Gastroesophageal sphincter (tissue), 4 donors: ENCODE measurements at regions not wholly inside any gene's neighbourhood (a gene's known extent, or its start where the extent isn't known, plus 50 kb on each side); places are given as distances from the start of the nearest gene placed in this dataset.

Experiments used
- ATAC-seq: fragments of 150-250 bp; one replicate; pipeline ENCODE4 v1.9.1; 2016; ENCODE audit warnings: mild to moderate bottlenecking, moderate library complexity
- H3K27ac ChIP-seq, 4 donors: fragments of 200-600 bp; sonication (generic) in 3 of 4; 1 replicate in 3 of 4; 2 replicates in 1 of 4; pipeline ENCODE4 v1.5.1; 2016 to 2019
- H3K27me3 ChIP-seq: fragments of 200-600 bp; sonication (generic); one replicate; pipeline ENCODE4 v1.5.1; 2019
- H3K36me3 ChIP-seq, 2 donors: fragments of 200-600 bp; sonication (generic); one replicate each; pipeline ENCODE4 v1.5.1; 2019; ENCODE audit warnings: control low read depth in 1 of 2
- H3K4me1 ChIP-seq, 3 donors: fragments of 200-600 bp; sonication (generic); 1 replicate in 2 of 3; 2 replicates in 1 of 3; pipeline ENCODE4 v1.5.1; 2016 to 2019; ENCODE audit warnings: control low read depth in 2 of 3
- H3K4me3 ChIP-seq, 2 donors: fragments of 200-600 bp; sonication (generic); one replicate each; pipeline ENCODE4 v1.5.1; 2019; ENCODE audit warnings: mild to moderate bottlenecking in 1 of 2, moderate library complexity in 1 of 2
- H3K9me3 ChIP-seq, 3 donors: fragments of 200-600 bp; sonication (generic); one replicate each; pipeline ENCODE4 v1.5.1; 2017 to 2019; ENCODE audit warnings: control low read depth in 2 of 3
- EP300 ChIP-seq: sonication (generic); formaldehyde crosslinking; IDR thresholded peaks from one replicate; pipeline ENCODE4 v1.6.1; 2017; ENCODE audit warnings: antibody characterized with exemption, mild to moderate bottlenecking
- POLR2A ChIP-seq, 2 donors: fragments of 450-650 bp; IDR thresholded peaks; one replicate each; pipeline ENCODE4 v1.6.1; 2017; ENCODE audit warnings: antibody characterized with exemption in 2 of 2, mild to moderate bottlenecking in 2 of 2, moderate library complexity in 1 of 2
- POLR2AphosphoS5 ChIP-seq: sonication (generic); formaldehyde crosslinking; IDR thresholded peaks from one replicate; pipeline ENCODE4 v1.6.1; 2017; ENCODE audit warnings: antibody characterized with exemption
- WGBS, 2 donors: methylation state at CpG; one replicate each; pipeline ENCODE4 v1.1.5; 2018; ENCODE audit warnings: low coverage in 1 of 2; 5-methylcytosine and 5-hydroxymethylcytosine counted together
- TF ChIP-seq, protein P1 (sequence below), 4 experiments: fragments of 200-600 bp in 2 of 4; fragments of 450-650 bp in 2 of 4; sonication (generic) in 1 of 4; IDR thresholded peaks; one replicate each; pipeline ENCODE4 v1.5.1; 2017 to 2019; ENCODE audit warnings: antibody characterized with exemption in 4 of 4, mild to moderate bottlenecking in 2 of 4, moderate library complexity in 2 of 4

- no peak for ATAC-seq
- Histone ChIP-seq H3K4me3 (no peak overlapping the region), H3K27me3 (no peaks in the 10 kb centered on the region), H3K9me3 (no peaks in the 10 kb centered on the region), H3K27ac (no peak overlapping the region), H3K4me1 (peaks cover 0 to 6% (median 0%) of the 10 kb centered on the region in 3 donors), H3K36me3 (no peaks in the 10 kb centered on the region)
- no peak for TF ChIP-seq POLR2A (IDR thresholded peaks at IDR 0.05)
- TF ChIP-seq, protein P1, sequence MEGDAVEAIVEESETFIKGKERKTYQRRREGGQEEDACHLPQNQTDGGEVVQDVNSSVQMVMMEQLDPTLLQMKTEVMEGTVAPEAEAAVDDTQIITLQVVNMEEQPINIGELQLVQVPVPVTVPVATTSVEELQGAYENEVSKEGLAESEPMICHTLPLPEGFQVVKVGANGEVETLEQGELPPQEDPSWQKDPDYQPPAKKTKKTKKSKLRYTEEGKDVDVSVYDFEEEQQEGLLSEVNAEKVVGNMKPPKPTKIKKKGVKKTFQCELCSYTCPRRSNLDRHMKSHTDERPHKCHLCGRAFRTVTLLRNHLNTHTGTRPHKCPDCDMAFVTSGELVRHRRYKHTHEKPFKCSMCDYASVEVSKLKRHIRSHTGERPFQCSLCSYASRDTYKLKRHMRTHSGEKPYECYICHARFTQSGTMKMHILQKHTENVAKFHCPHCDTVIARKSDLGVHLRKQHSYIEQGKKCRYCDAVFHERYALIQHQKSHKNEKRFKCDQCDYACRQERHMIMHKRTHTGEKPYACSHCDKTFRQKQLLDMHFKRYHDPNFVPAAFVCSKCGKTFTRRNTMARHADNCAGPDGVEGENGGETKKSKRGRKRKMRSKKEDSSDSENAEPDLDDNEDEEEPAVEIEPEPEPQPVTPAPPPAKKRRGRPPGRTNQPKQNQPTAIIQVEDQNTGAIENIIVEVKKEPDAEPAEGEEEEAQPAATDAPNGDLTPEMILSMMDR (IDR thresholded peaks at IDR 0.05): no peak
- TF ChIP-seq EP300: no peak
- no peak for TF ChIP-seq POLR2AphosphoS5
- 43 to 44% methylated on average over 6 of the region's 6 CpGs for WGBS, 2 donors
Observed at GRCh38 chr18:40431071-40431985, 1523.7 kb upstream of the PIK3C3 start.

DNA sequence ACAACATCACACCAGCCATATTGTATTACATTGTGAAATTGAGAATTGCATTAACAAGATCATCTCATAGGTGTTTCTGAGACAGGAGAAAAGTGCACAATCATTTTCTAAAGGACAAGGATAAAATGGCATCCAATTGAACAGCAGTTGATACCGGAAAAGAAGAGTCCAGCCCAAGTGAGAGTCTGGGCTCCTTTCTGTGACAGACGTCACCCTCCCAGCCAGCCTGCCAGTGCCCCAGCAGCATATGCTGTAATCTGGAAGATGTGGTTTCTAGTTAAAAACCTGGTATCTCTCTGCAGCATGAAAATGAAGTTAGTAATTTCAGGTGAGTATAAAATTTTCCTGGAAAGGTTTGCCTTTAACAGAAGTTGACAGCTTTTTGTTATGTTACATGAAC, 1531.7 kb upstream of the PIK3C3 start:
- no peak for ATAC-seq
- 40 to 81% methylated on average over 2 of the region's 2 CpGs for WGBS, 2 donors
- no peak for TF ChIP-seq EP300
- no peak for TF ChIP-seq POLR2A (IDR thresholded peaks at IDR 0.05)
- no peak for TF ChIP-seq POLR2AphosphoS5
- TF ChIP-seq, protein P1 (IDR thresholded peaks at IDR 0.05): no peak
- Histone ChIP-seq H3K4me3 (no peak overlapping the region), H3K4me1 (no peaks in the 10 kb centered on the region), H3K9me3 (no peaks in the 10 kb centered on the region), H3K36me3 (no peaks in the 10 kb centered on the region), H3K27ac (no peak overlapping the region), H3K27me3 (no peaks in the 10 kb centered on the region)

DNA sequence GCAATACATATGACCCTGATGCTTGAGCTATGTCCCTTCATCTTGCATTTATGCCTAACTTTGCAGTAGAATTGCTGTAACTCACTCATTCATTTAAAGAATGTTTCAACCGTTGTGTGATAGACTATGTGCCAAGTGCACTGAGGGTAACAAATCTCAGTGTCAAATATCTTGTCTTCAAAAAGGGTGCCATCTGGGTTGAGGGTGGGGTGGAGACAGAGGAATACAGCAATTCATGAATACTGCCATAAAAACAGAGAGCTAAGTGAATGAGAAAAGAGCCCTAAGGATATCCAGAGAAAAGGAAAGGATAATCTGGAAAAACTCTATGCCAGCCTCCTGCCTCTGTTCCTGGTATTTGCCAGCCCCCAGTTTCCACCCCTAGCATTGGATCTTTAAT, 1534.4 kb upstream of the PIK3C3 start:
- Histone ChIP-seq H3K27ac (no peak overlapping the region), H3K36me3 (no peaks in the 10 kb centered on the region), H3K4me3 (no peak overlapping the region), H3K9me3 (no peaks in the 10 kb centered on the region), H3K4me1 (no peaks in the 10 kb centered on the region), H3K27me3 (no peaks in the 10 kb centered on the region)
- no peak for ATAC-seq
- WGBS, 2 donors: 45 to 50% methylated on average over 1 of the region's 1 CpG
- TF ChIP-seq, protein P1 (IDR thresholded peaks at IDR 0.05): no peak
- TF ChIP-seq EP300 (no peak), POLR2AphosphoS5 (no peak)

- H3K9me3 ChIP-seq: no peaks in the 10 kb centered on the region
- no peaks in the 10 kb centered on the region for H3K27me3 ChIP-seq
- H3K27ac ChIP-seq: no peak overlapping the region
- H3K36me3 ChIP-seq: no peaks in the 10 kb centered on the region
- TF ChIP-seq, protein P1 (IDR thresholded peaks at IDR 0.05): no peak
- TF ChIP-seq EP300 (no peak), POLR2AphosphoS5 (no peak), POLR2A (IDR thresholded peaks at IDR 0.05) (no peak)
- no peaks in the 10 kb centered on the region for H3K4me1 ChIP-seq
- no peak overlapping the region for H3K4me3 ChIP-seq
- 50 to 92% methylated on average over 1 of the region's 1 CpG for WGBS, 2 donors
- no peak for ATAC-seq
Observed at GRCh38 chr18:40417501-40417900, 1537.5 kb upstream of the PIK3C3 start.

DNA sequence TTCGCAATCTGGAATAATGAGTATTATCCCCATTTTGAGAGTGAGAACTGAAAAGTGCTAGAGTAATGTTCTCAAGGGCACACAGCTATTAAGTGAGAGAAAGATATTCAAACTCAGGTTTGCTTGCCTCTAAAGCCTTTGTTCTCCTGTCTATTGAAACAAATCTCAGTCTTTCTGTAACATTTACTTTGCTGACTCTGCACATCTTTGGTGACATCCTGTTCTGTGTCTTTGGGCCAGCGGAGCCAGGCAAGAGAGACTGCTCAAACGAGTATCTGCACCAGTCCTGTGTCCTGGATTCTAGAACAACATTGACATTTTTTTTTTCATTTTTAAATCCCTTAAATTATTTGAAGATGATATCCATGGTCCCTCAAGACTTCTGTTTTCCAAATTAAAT, 1539.2 kb upstream of the PIK3C3 start:
- no peak overlapping the region for H3K27ac ChIP-seq
- TF ChIP-seq EP300 (no peak), POLR2A (IDR thresholded peaks at IDR 0.05) (no peak), POLR2AphosphoS5 (no peak)
- TF ChIP-seq, protein P1 (IDR thresholded peaks at IDR 0.05): no peak
- WGBS, 2 donors: 53 to 70% methylated on average over 2 to 3 of the region's 3 CpGs

More for the DNA sequence above, 1539.2 kb upstream of the PIK3C3 start:
- Histone ChIP-seq H3K4me3 (no peak overlapping the region), H3K27me3 (no peaks in the 10 kb centered on the region), H3K36me3 (no peaks in the 10 kb centered on the region), H3K4me1 (no peaks in the 10 kb centered on the region), H3K9me3 (no peaks in the 10 kb centered on the region)
- ATAC-seq: no peak
